HG02973 (cell line): ENCODE measurements at regions not wholly inside any gene's neighbourhood (a gene's known extent, or its start where the extent isn't known, plus 50 kb on each side); places are given as distances from the start of the nearest gene placed in this dataset.
"Not testable (repeated sequence)": the region's sequence is repeated elsewhere in the genome, so short reads cannot be mapped to it uniquely, and the experiment has no call there.

Experiments used
- ATAC-seq: cut with Tn5 transposase; IDR thresholded peaks from one replicate; pipeline ENCODE4 v1.9.1; 2021; ENCODE audit warnings: moderate library complexity; ENCODE audit not compliant: unreplicated experiment

- ATAC-seq = not testable (repeated sequence)
Observed at GRCh38 chr3:103297502-103297901, 862.7 kb downstream of the ZPLD1 start.

- ATAC-seq = no peak
Observed at GRCh38 chr3:103306104-103306503, 871.3 kb downstream of the ZPLD1 start.

- ATAC-seq = no peak
Observed at GRCh38 chr3:103308921-103309320, 874.1 kb downstream of the ZPLD1 start.

- no peak for ATAC-seq
Observed at GRCh38 chr3:103319912-103320311, 885.1 kb downstream of the ZPLD1 start.

- no peak for ATAC-seq
Observed at GRCh38 chr3:103337179-103337845, 902.5 kb downstream of the ZPLD1 start.

DNA sequence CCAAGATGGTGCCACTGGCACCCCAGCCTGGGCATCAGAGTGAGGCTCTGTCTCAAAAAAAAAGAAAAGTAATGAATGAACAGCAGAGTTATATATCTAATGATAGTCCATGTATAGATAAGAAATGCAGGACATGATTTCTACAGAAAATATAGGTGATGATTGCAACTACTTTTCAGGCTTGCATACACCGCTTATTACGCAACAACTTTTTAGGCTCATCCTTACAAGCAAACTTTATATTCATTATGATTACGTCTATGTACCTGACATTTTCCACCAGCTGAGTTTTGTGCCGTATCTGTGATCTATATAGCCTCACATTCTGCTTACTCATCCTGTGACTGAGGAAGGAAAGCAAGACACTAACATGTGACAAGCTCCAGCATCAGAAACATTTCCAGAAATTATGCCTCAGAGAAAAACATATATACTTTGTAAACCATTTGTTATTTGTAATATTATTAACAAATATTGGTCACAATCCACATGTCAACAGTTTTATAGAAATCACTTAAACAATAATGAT is 906.3 kb downstream of the ZPLD1 start:
- ATAC-seq = no peak

- no peak for ATAC-seq
Observed at GRCh38 chr3:103342205-103342731, 907.5 kb downstream of the ZPLD1 start.

DNA sequence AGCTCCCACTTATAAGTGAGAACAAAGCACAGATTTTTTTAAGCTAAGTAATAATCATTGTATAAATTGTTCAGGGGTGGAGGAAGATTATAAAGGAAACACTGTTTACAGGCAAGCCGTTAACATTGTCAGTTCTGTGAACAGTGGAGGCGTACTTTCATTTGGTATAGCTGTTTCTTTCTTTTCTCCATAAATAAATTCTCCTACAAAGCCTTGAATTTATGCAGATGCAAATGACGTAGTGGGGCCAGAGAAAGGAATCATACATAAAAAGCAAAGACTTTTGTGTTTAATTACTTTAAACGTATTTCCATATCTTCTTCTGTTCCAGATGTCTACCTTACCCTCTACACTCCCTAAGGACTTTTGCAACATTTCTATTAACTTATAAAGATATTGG is 914.9 kb downstream of the ZPLD1 start:
- no peak for ATAC-seq

DNA sequence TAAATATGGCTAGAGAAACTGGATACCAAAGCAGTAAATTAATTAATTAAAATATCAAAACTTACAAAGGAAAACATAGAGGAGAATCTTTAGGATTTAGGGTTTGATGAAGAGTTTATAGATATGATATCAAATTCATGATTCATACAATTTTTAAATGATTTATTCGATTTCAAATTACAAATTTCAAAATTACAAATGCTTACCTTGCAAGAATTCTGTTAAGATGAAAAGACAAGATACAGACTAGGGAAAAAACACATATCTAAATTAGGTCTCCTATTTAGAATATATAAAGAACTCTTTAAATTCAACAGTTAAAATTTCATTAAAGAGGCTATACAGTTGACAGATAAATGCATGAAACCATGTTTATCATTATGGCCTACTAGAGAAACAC is 930.7 kb downstream of the ZPLD1 start:
- no peak for ATAC-seq

DNA sequence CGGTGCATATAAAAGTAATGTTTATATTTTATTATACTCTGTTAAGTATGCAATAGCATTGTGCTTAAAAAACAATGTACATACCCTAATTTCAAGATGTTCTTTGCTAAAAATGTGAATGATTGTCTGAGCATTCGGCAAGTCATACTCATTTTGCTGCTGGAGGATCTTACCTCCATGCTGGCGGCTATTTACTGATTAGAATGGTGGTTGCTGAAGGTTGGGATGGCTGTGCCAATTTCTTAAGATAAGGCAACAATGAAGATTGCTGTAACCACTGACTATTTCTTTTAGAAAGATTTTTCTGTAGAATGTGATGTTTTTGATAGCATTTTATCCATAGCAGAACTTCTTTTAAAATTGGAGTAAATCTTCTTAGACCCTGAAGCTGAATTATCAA is 932.7 kb downstream of the ZPLD1 start:
- ATAC-seq = no peak

DNA sequence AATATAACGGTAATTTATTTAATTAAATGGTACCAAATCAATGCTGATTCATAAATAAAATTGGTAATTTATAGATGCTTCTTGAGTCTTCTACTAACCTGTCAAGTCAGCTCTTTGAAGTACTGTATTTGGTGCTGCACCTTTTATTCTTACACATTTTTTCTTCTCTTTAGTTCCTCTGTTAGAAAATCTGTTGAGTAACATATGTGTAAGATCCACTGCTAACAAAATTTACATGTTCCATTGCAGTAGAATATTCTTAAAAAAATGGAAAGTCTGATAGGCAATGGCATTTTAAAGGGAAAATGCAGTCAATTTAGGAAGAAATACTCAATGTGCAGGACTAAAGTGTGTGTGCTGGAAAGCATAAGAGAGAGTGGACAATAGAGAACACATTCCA is 936.6 kb downstream of the ZPLD1 start:
- no peak for ATAC-seq

- ATAC-seq = no peak
Observed at GRCh38 chr3:103372031-103372430, 937.2 kb downstream of the ZPLD1 start.

GRCh38 chr3:103380391-103380790 is 945.6 kb downstream of the ZPLD1 start:
- no peak for ATAC-seq

DNA sequence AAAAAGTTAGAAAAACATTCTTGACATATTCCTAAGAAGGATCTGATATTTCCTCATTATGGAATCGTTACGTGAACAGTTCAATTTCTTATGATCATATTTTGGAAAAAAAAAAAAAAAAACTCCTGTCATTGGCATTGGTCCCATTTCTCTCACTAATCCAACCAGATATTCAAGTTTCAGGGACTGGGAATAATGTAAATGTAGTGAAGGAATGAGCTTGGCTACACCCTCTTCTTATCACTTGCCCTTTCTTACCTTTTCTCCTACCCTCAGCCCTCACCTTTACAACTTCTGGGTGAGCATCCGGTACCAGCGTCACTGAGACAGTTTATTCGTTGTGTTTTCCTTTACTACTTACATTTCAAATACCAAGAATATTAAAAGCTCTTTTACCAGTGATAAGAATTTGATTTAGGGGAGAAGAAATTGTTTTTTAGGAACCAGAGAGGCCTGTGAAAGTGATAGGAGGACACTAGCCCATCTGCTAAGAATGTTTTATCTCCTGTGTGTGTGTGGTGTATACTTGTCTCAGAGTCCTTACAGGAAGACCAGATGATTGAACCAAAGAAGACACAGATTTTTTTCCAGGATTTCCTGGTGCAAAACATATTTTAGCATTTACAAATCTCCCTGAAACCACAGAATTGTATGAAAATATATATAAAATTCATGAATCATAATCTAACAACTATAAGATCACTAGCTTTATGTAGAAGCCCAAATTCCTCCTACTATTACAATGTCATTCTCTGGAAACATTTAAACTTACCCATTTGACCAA is 946.7 kb downstream of the ZPLD1 start:
- ATAC-seq = no peak

GRCh38 chr3:103385961-103386656 is 951.3 kb downstream of the ZPLD1 start:
- no peak for ATAC-seq

DNA sequence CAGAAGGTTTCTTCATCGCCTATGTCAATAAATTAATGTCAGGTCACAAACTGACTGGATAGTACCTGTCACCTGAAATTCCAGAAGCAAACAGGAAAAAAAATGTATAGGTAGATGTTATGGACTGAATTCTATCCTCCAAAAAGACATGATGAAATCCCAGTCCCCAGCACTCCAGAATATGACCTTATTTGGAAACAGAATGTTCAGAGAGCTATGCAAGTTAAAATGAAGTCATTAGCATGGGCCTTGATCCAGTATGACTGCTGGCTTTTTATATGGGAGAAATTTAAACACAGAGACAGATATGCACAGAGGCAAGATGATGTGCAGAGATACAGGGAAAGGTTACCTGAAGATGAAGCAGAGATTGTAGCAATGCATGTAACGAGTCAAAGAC is 953.4 kb downstream of the ZPLD1 start:
- ATAC-seq = no peak

DNA sequence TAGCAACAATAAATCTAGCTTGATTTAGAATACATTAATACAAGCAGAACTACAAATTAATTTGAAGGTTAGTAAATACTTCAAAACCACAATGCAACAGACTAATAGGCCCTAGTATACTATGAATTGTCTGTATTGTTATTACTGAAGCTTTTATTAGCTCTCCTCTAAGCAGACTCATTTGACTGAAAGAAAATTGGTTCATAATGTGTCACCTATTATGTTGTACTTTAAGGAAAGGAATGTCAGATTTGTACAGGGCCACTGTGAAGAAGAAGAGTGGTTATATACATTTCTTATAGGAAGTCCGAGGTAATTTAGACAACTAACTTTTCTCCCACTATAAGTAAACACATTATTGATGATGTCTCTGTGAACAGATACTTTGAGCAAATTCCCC is 954.5 kb downstream of the ZPLD1 start:
- no peak for ATAC-seq

GRCh38 chr3:103393395-103394186 is 958.8 kb downstream of the ZPLD1 start:
- no peak for ATAC-seq

DNA sequence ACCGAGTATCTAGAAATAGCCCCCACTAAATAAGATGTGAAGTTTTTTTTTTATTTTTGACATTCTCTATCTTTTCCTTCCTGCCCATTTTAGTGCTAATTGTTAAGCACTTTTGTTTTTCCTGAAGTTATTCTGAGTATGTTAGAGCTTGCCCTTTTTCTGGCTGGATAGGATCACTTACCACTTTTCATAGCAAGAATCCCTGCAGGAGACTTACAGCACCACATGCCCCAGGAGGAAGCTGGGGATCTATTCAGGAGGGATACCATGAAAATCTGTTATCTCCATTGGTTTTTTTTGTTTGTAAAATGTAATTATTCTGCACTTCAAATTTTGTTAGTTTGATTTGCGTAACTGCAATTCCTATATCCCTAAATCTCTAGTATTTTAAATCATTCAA is 968.4 kb downstream of the ZPLD1 start:
- no peak for ATAC-seq

GRCh38 chr3:103406320-103406850 is 971.6 kb downstream of the ZPLD1 start:
- ATAC-seq = no peak
